ENCODE measurements at regions not wholly inside any gene's neighbourhood (a gene's known extent, or its start where the extent isn't known, plus 50 kb on each side); places are given as distances from the start of the nearest gene placed in this dataset.

- Histone ChIP-seq H3K27me3 (ENCODE audit: insufficient read depth, low read length) (no peaks in the 10 kb centered on the region), H3K9me3 (ENCODE audit: low read length) (no peaks in the 10 kb centered on the region)
These were observed 482.7 kb upstream of the PDZRN3 start for GRCh38 chr3:74107451-74107850.

DNA sequence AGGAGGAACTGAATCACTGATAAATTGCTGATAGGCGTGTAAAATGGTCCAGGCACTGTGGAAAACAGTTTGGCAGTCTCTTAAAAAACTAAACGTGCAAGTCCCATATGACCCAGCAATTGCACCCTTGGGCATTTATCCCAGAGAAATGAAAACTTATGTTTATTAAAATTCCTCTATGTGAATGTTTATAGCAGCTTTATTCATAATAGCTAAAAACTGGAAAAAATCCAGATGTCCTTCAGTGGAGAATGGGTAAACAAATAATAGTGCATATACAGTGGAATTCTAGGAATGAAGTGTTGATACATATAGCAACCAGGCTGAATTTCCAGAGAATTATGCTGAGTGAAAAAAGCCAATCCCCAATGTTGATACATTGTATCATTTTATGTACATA, 482.2 kb upstream of the PDZRN3 start:
- Histone ChIP-seq H3K36me3 (ENCODE audit: insufficient read depth, low read length) (no peaks in the 10 kb centered on the region), H3K79me2 (ENCODE audit: insufficient read depth, low read length) (no peaks in the 10 kb centered on the region), H3K9me3 (ENCODE audit: low read length) (no peaks in the 10 kb centered on the region), H3K27me3 (ENCODE audit: insufficient read depth, low read length) (no peaks in the 10 kb centered on the region), H2AFZ (ENCODE audit: low read length) (no peak overlapping the region), H3K9me2 (ENCODE audit: low read depth, low read length) (no peaks in the 10 kb centered on the region), H3F3A (ENCODE audit: insufficient read depth, low read length) (no peaks in the 10 kb centered on the region), H3K9ac (ENCODE audit: low read length) (no peak overlapping the region), H3K27ac (ENCODE audit: low read depth, low read length, poor library complexity, severe bottlenecking) (no peak overlapping the region), H3K4me2 (ENCODE audit: low read length) (no peak overlapping the region), H4K20me1 (ENCODE audit: insufficient read depth, low read length) (no peaks in the 10 kb centered on the region), H3K4me1 (ENCODE audit: insufficient read depth, low read length, severe bottlenecking) (no peaks in the 10 kb centered on the region), H3K4me3 (ENCODE audit: low read depth, low read length, poor library complexity, severe bottlenecking) (no peak overlapping the region)
- no peak for TF ChIP-seq EZH2 (IDR thresholded peaks at IDR 0.05; ENCODE audit: borderline replicate concordance, low read length)
- TF ChIP-seq, protein P1, sequence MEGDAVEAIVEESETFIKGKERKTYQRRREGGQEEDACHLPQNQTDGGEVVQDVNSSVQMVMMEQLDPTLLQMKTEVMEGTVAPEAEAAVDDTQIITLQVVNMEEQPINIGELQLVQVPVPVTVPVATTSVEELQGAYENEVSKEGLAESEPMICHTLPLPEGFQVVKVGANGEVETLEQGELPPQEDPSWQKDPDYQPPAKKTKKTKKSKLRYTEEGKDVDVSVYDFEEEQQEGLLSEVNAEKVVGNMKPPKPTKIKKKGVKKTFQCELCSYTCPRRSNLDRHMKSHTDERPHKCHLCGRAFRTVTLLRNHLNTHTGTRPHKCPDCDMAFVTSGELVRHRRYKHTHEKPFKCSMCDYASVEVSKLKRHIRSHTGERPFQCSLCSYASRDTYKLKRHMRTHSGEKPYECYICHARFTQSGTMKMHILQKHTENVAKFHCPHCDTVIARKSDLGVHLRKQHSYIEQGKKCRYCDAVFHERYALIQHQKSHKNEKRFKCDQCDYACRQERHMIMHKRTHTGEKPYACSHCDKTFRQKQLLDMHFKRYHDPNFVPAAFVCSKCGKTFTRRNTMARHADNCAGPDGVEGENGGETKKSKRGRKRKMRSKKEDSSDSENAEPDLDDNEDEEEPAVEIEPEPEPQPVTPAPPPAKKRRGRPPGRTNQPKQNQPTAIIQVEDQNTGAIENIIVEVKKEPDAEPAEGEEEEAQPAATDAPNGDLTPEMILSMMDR (IDR thresholded peaks at IDR 0.05; ENCODE audit: low read length) = no peak

More at GRCh38 chr3:74107451-74107850, 482.7 kb upstream of the PDZRN3 start:
- Histone ChIP-seq H4K20me1 (ENCODE audit: insufficient read depth, low read length) (no peaks in the 10 kb centered on the region), H3K9me2 (ENCODE audit: low read depth, low read length) (no peaks in the 10 kb centered on the region), H3K4me3 (ENCODE audit: low read depth, low read length, poor library complexity, severe bottlenecking) (no peak overlapping the region), H3F3A (ENCODE audit: insufficient read depth, low read length) (no peaks in the 10 kb centered on the region), H3K4me1 (ENCODE audit: insufficient read depth, low read length, severe bottlenecking) (no peaks in the 10 kb centered on the region), H3K79me2 (ENCODE audit: insufficient read depth, low read length) (no peaks in the 10 kb centered on the region), H3K27ac (ENCODE audit: low read depth, low read length, poor library complexity, severe bottlenecking) (no peak overlapping the region), H3K36me3 (ENCODE audit: insufficient read depth, low read length) (no peaks in the 10 kb centered on the region), H3K4me2 (ENCODE audit: low read length) (no peak overlapping the region), H3K9ac (ENCODE audit: low read length) (no peak overlapping the region), H2AFZ (ENCODE audit: low read length) (no peak overlapping the region)
- TF ChIP-seq EZH2 (IDR thresholded peaks at IDR 0.05; ENCODE audit: borderline replicate concordance, low read length) = no peak
- TF ChIP-seq, protein P1 (IDR thresholded peaks at IDR 0.05; ENCODE audit: low read length) = no peak

- TF ChIP-seq, protein P1 (IDR thresholded peaks at IDR 0.05; ENCODE audit: low read length) = no peak
- TF ChIP-seq EZH2 (IDR thresholded peaks at IDR 0.05; ENCODE audit: borderline replicate concordance, low read length) = no peak
- no peak overlapping the region for H3K4me3 ChIP-seq (ENCODE audit: low read depth, low read length, poor library complexity, severe bottlenecking)
- no peak overlapping the region for H3K27ac ChIP-seq (ENCODE audit: low read depth, low read length, poor library complexity, severe bottlenecking)
- no peak overlapping the region for H3K9ac ChIP-seq (ENCODE audit: low read length)
- no peak overlapping the region for H2AFZ ChIP-seq (ENCODE audit: low read length)
- no peak overlapping the region for H3K4me2 ChIP-seq (ENCODE audit: low read length)
- H3K36me3 ChIP-seq (ENCODE audit: insufficient read depth, low read length) = no peaks in the 10 kb centered on the region
- no peaks in the 10 kb centered on the region for H3F3A ChIP-seq (ENCODE audit: insufficient read depth, low read length)
- no peaks in the 10 kb centered on the region for H3K4me1 ChIP-seq (ENCODE audit: insufficient read depth, low read length, severe bottlenecking)
- H4K20me1 ChIP-seq (ENCODE audit: insufficient read depth, low read length) = no peaks in the 10 kb centered on the region
- no peaks in the 10 kb centered on the region for H3K9me3 ChIP-seq (ENCODE audit: low read length)
- no peaks in the 10 kb centered on the region for H3K79me2 ChIP-seq (ENCODE audit: insufficient read depth, low read length)
- H3K27me3 ChIP-seq (ENCODE audit: insufficient read depth, low read length) = no peaks in the 10 kb centered on the region
- H3K9me2 ChIP-seq (ENCODE audit: low read depth, low read length) = no peaks in the 10 kb centered on the region
These were observed 466.5 kb upstream of the PDZRN3 start for GRCh38 chr3:74091204-74091603.
